MM.1S (cell line): ENCODE measurements at regions not wholly inside any gene's neighbourhood (a gene's known extent, or its start where the extent isn't known, plus 50 kb on each side); places are given as distances from the start of the nearest gene placed in this dataset.

Source experiments
- DNase-seq: peaks from one replicate; pipeline ENCODE4 v3.0.0-alpha.2; 2015
- H2AFZ ChIP-seq: fragments of 300-600 bp; sonication (generic); 2 replicates; pipeline ENCODE4 v1.6.0; 2016; ENCODE audit warnings: antibody characterized with exemption, low read length
- H3F3A ChIP-seq: fragments of 300-600 bp; sonication (generic); 2 replicates; pipeline ENCODE4 v1.6.1; 2016; ENCODE audit warnings: mild to moderate bottlenecking, antibody characterized with exemption, low read length, moderate library complexity, mixed read lengths; ENCODE audit not compliant: insufficient read depth
- H3K27ac ChIP-seq: fragments of 300-600 bp; sonication (generic); 2 replicates; pipeline ENCODE4 v1.5.1; 2016; ENCODE audit warnings: mild to moderate bottlenecking, low read length
- H3K27me3 ChIP-seq: fragments of 300-600 bp; sonication (generic); replicated peaks from 2 replicates; pipeline ENCODE4 v1.6.0; 2016; ENCODE audit warnings: low read length; ENCODE audit not compliant: insufficient read depth
- H3K36me3 ChIP-seq: fragments of 300-600 bp; sonication (generic); replicated peaks from 2 replicates; pipeline ENCODE4 v1.6.1; 2016; ENCODE audit warnings: mild to moderate bottlenecking, low read length, mixed read lengths; ENCODE audit not compliant: insufficient read depth
- H3K4me1 ChIP-seq: fragments of 300-600 bp; sonication (generic); 2 replicates; pipeline ENCODE4 v1.6.1; 2016; ENCODE audit warnings: low read length, mixed read lengths
- H3K4me2 ChIP-seq: fragments of 300-600 bp; sonication (generic); 2 replicates; pipeline ENCODE4 v1.6.0; 2016; ENCODE audit warnings: low read depth, low read length
- H3K4me3 ChIP-seq: fragments of 300-600 bp; sonication (generic); 2 replicates; pipeline ENCODE4 v1.5.1; 2016; ENCODE audit warnings: low read length, mixed read lengths
- H3K79me2 ChIP-seq: fragments of 300-600 bp; sonication (generic); 2 replicates; pipeline ENCODE4 v1.6.1; 2016; ENCODE audit warnings: mixed run types, low read length, mixed read lengths
- H3K9ac ChIP-seq: fragments of 300-600 bp; sonication (generic); 2 replicates; pipeline ENCODE4 v1.6.1; 2016; ENCODE audit warnings: low read length, mixed read lengths
- H3K9me2 ChIP-seq: fragments of 300-600 bp; sonication (generic); replicated peaks from 2 replicates; pipeline ENCODE4 v1.6.1; 2016; ENCODE audit warnings: mild to moderate bottlenecking, low read length, mixed read lengths; ENCODE audit not compliant: insufficient read depth
- H3K9me3 ChIP-seq: fragments of 300-600 bp; sonication (generic); replicated peaks from 2 replicates; pipeline ENCODE4 v1.6.1; 2016; ENCODE audit warnings: mild to moderate bottlenecking, low read length, mixed read lengths; ENCODE audit not compliant: insufficient read depth
- H4K20me1 ChIP-seq: fragments of 300-600 bp; sonication (generic); 2 replicates; pipeline ENCODE4 v1.6.1; 2016; ENCODE audit warnings: mild to moderate bottlenecking, low read length, moderate library complexity, mixed read lengths; ENCODE audit not compliant: insufficient read depth
- EZH2 ChIP-seq: fragments of 300-600 bp; sonication (generic); optimal IDR thresholded peaks from 2 replicates; pipeline ENCODE3; 2017; ENCODE audit warnings: low read depth, mild to moderate bottlenecking, antibody characterized with exemption, low read length, mixed read lengths
- EZH2phosphoT487 ChIP-seq: fragments of 300-600 bp; sonication (generic); IDR thresholded peaks from 2 replicates; pipeline ENCODE4 v1.6.1; 2018; ENCODE audit warnings: antibody characterized with exemption, low read length
- TF ChIP-seq, protein P1 (sequence below): fragments of 300-600 bp; sonication (generic); IDR thresholded peaks from 2 replicates; pipeline ENCODE4 v1.5.1; 2016; ENCODE audit warnings: antibody characterized with exemption, low read length, mixed read lengths

DNA sequence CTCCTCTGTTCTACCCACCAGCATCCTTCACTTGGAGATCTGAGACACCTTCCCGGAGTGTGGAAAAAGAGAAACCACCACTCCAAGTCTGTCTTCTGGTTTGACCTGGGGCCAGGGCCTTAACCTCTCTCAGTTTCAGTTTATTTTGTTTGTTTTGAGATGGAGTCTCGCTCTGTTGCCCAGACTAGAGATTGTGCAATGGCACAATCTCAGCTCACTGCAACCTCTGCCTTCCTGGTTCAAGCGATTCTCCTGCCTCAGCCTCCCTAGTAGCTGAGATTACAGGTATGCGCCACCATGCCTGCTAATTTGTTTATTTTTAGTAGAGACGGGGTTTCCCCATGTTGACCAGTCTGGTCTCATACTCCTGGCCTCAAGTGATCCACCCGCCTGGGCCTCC, 271.1 kb upstream of the TNRC6C start:
- Histone ChIP-seq H3K9me2 (no peaks in the 10 kb centered on the region), H4K20me1 (no peaks in the 10 kb centered on the region), H3K9me3 (no peaks in the 10 kb centered on the region), H3K4me2 (no peak overlapping the region), H3K4me1 (peaks cover 39% of the 10 kb centered on the region), H3K36me3 (no peaks in the 10 kb centered on the region), H2AFZ (no peak overlapping the region), H3K27me3 (no peaks in the 10 kb centered on the region), H3K27ac (no peak overlapping the region), H3K79me2 (no peaks in the 10 kb centered on the region), H3K4me3 (no peak overlapping the region), H3K9ac (no peak overlapping the region), H3F3A (no peaks in the 10 kb centered on the region)
- no peak for DNase-seq
- TF ChIP-seq EZH2phosphoT487 = no peak
- TF ChIP-seq EZH2 = no peak
- TF ChIP-seq, protein P1, sequence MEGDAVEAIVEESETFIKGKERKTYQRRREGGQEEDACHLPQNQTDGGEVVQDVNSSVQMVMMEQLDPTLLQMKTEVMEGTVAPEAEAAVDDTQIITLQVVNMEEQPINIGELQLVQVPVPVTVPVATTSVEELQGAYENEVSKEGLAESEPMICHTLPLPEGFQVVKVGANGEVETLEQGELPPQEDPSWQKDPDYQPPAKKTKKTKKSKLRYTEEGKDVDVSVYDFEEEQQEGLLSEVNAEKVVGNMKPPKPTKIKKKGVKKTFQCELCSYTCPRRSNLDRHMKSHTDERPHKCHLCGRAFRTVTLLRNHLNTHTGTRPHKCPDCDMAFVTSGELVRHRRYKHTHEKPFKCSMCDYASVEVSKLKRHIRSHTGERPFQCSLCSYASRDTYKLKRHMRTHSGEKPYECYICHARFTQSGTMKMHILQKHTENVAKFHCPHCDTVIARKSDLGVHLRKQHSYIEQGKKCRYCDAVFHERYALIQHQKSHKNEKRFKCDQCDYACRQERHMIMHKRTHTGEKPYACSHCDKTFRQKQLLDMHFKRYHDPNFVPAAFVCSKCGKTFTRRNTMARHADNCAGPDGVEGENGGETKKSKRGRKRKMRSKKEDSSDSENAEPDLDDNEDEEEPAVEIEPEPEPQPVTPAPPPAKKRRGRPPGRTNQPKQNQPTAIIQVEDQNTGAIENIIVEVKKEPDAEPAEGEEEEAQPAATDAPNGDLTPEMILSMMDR = no peak

DNA sequence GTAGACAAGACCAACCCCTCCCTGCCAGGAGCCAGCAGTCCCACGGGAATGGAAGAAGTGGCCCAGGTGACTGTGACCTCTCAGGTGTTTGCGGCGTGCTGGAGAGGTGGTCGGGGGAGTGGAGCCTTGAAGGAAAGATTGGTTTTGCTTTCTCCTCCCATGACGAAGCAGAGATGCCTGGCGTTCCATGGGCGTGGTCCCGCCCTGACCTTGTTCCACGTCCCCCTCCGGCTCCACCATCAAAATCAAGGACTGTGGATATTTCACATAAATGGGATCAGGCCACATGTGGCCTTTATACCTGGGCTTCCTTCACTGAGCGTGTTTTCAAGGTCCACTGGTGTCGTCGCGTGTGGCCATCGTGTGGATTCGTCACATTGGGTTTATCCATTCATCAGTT, 270.6 kb upstream of the TNRC6C start:
- Histone ChIP-seq H3K9me2 (no peaks in the 10 kb centered on the region), H3K79me2 (no peaks in the 10 kb centered on the region), H4K20me1 (no peaks in the 10 kb centered on the region), H3K4me1 (peaks cover 39% of the 10 kb centered on the region), H2AFZ (no peak overlapping the region), H3K27me3 (no peaks in the 10 kb centered on the region), H3K27ac (no peak overlapping the region), H3K4me3 (no peak overlapping the region), H3K36me3 (no peaks in the 10 kb centered on the region), H3K9me3 (no peaks in the 10 kb centered on the region), H3F3A (no peaks in the 10 kb centered on the region), H3K4me2 (no peak overlapping the region), H3K9ac (no peak overlapping the region)
- DNase-seq = no peak
- no peak for TF ChIP-seq EZH2
- TF ChIP-seq, protein P1 = no peak
- TF ChIP-seq EZH2phosphoT487 = no peak

DNA sequence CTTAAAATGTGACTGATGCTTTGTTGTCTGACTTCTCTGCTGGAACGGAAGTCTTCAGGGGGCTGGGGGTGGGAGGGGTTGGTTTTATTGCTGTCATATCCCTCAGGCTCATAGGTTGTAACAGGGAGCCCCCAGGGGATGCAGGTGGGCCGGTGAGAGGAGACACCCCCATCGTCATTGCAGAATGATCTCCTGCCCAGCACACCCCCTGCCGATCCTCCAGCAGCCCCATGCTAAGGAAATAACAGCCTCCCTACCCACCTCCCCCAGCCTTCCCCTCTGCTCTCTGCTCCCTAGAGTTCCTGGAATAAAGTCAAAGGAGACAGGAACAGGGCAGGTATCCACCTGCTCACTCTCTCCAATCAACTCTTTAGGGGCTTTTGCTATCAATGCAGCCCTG, 270.1 kb upstream of the TNRC6C start:
- Histone ChIP-seq H2AFZ (no peak overlapping the region), H3K79me2 (no peaks in the 10 kb centered on the region), H3K36me3 (no peaks in the 10 kb centered on the region), H3K27me3 (no peaks in the 10 kb centered on the region), H3K4me3 (no peak overlapping the region), H3F3A (no peaks in the 10 kb centered on the region), H3K4me2 (no peak overlapping the region), H3K9ac (no peak overlapping the region), H4K20me1 (no peaks in the 10 kb centered on the region), H3K9me3 (no peaks in the 10 kb centered on the region), H3K4me1 (peaks cover 39% of the 10 kb centered on the region), H3K27ac (no peak overlapping the region), H3K9me2 (no peaks in the 10 kb centered on the region)
- no peak for DNase-seq
- TF ChIP-seq EZH2 (no peak), EZH2phosphoT487 (no peak)
- TF ChIP-seq, protein P1 = no peak
